ENCODE measurements at regions not wholly inside any gene's neighbourhood (a gene's known extent, or its start where the extent isn't known, plus 50 kb on each side); places are given as distances from the start of the nearest gene placed in this dataset.
"Not testable (repeated sequence)": the region's sequence is repeated elsewhere in the genome, so short reads cannot be mapped to it uniquely, and the experiment has no call there.

DNA sequence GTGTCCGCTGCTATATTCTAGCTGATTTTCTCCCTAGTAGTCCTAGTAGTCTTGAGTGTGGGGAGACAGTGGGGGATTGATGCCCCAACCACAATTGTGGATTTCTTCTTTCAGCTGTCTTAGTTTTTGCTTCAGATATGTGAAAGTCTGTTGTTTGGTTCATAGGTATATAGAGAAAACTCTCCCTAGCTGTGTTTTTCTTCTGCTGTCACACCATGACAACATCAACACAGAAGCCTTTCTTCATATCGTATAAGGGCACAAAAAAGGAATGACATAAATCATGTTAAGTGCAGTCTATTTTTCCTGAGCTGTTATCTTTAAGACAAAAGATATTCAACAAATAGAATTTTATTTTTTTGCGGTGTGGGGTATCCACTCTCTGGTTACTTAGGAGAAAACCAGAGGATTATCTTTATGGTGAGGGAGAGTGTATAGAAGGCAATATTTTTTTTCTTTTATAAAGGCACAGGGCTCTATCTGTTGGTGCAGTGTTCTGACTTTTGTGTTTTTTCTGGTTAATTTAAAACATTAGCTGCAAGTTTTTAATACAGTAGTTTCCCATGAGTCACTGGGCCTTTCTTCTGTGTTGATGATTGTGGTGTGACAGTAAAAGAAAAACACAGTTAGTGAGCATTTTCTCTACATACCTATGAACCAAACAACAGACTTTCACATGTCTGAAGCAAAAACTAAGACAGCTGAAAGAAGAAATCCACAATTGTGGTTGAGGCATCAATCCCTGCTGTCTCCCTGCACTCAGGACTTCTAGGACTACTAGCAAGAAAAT, 139.3 kb upstream of the PLGLB2 start:
- TF ChIP-seq, protein P1, sequence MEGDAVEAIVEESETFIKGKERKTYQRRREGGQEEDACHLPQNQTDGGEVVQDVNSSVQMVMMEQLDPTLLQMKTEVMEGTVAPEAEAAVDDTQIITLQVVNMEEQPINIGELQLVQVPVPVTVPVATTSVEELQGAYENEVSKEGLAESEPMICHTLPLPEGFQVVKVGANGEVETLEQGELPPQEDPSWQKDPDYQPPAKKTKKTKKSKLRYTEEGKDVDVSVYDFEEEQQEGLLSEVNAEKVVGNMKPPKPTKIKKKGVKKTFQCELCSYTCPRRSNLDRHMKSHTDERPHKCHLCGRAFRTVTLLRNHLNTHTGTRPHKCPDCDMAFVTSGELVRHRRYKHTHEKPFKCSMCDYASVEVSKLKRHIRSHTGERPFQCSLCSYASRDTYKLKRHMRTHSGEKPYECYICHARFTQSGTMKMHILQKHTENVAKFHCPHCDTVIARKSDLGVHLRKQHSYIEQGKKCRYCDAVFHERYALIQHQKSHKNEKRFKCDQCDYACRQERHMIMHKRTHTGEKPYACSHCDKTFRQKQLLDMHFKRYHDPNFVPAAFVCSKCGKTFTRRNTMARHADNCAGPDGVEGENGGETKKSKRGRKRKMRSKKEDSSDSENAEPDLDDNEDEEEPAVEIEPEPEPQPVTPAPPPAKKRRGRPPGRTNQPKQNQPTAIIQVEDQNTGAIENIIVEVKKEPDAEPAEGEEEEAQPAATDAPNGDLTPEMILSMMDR (IDR thresholded peaks at IDR 0.05) = not testable (repeated sequence)
- TF ChIP-seq EZH2 (IDR thresholded peaks at IDR 0.05; ENCODE audit: borderline replicate concordance, insufficient read depth, low read depth, low read length, poor library complexity, severe bottlenecking) = not testable (repeated sequence)
